ENCODE measurements at regions not wholly inside any gene's neighbourhood (a gene's known extent, or its start where the extent isn't known, plus 50 kb on each side); places are given as distances from the start of the nearest gene placed in this dataset.
"Not testable (repeated sequence)": the region's sequence is repeated elsewhere in the genome, so short reads cannot be mapped to it uniquely, and the experiment has no call there.

- TF ChIP-seq, protein P1, sequence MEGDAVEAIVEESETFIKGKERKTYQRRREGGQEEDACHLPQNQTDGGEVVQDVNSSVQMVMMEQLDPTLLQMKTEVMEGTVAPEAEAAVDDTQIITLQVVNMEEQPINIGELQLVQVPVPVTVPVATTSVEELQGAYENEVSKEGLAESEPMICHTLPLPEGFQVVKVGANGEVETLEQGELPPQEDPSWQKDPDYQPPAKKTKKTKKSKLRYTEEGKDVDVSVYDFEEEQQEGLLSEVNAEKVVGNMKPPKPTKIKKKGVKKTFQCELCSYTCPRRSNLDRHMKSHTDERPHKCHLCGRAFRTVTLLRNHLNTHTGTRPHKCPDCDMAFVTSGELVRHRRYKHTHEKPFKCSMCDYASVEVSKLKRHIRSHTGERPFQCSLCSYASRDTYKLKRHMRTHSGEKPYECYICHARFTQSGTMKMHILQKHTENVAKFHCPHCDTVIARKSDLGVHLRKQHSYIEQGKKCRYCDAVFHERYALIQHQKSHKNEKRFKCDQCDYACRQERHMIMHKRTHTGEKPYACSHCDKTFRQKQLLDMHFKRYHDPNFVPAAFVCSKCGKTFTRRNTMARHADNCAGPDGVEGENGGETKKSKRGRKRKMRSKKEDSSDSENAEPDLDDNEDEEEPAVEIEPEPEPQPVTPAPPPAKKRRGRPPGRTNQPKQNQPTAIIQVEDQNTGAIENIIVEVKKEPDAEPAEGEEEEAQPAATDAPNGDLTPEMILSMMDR (conservative IDR thresholded peaks at IDR 0.05; ENCODE audit: low read depth, low read length) = not testable (repeated sequence)
- not testable (repeated sequence) for TF ChIP-seq EZH2 (IDR thresholded peaks at IDR 0.05; ENCODE audit: low read length, unreplicated experiment); EZH2phosphoT487 (IDR thresholded peaks at IDR 0.05; ENCODE audit: borderline replicate concordance, low read length)
These were observed 61.0 kb upstream of the PKN2 start for GRCh38 chr1:88623101-88623500.

All from PC-3 (cell line).